T-helper 1 cell (primary cell): ENCODE measurements at regions not wholly inside any gene's neighbourhood (a gene's known extent, or its start where the extent isn't known, plus 50 kb on each side); places are given as distances from the start of the nearest gene placed in this dataset.

ENCODE experiments used
- DNase-seq, 5 donors: peaks; one replicate each; pipeline ENCODE4 v3.0.0-alpha.2; 2012 to 2020

DNA sequence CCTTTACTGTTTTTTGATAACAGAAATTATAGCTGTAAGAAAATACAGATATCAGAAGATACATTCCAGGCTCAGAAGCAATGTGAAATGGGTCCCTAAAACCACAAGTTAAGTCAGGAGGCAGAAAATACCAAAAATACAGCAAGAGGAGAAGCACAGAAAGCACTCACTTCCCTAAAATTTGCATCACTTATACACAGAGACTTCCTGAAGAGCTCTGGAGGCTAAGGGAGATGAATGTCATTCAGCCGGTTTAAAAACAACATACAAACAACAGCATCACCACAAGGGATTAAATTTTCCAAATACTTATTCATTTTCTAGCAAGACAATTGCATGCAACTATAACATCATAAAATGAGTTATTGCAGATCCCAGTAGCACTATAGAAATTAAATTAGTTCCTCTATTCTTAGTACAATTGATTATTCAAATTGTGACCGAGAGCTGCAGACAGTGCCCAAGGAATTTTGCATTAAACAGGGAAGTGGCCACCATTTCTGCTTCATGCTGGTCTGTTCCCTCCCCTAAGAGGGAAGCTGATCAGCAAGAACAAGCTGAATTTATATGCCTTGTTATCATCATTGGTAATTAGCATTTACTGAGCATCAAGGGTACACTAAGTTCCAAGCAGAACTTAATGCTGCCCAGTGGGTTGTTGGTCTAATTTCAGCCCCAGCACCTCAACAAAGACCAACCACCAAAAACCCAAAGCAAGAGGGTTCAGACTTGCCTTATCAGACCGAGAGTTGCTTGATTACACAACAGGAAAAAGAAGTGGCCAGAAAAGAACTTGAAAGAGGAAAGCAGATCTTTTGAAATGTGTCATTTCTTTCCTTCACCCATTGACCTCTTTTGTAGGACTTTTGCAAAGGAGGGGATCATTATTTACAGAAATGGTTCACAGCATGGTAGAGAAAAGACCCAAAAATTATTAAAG lies 140.7 kb downstream of the KCTD12 start:
- no peak for DNase-seq

DNA sequence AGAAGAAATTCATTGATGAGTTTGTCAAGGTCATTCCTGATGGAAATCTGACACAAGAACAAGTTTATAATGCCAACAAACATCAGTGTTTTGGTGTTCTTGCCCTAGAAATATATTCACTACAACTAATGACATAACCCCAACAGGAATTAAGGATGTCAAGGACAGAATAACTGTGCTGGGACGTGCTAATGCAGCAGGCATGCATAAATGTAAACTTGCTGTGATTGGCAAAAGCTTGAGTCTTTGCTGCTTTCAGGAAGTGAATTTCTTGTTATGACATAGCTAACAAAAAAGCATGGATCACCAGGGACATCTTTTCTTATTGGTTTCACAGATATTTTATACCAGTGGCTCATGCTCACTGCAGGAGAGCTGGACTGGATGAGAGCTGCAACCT lies 144.6 kb downstream of the KCTD12 start:
- no peak for DNase-seq

GRCh38 chr13:76741046-76741445 lies 145.2 kb downstream of the KCTD12 start:
- no peak for DNase-seq

DNA sequence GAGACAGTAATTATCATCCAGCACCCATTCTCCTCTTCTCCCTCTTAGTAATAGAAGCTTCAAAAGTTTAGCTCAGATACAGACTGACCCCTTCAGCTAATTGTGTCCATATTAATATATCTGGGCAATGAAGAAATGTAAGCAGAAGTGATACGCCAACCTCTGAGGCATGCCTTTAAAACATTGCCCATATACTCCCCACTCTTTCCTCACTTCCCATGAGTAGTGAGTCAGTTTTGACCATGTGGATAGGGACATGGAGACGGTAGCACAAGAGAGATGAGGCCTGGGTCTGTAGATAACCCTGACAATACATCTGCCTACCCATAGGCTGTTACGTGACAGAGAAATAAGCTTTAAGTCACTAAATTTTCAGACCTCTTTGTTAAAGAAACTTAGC lies 147.6 kb downstream of the KCTD12 start:
- DNase-seq: no peak

DNA sequence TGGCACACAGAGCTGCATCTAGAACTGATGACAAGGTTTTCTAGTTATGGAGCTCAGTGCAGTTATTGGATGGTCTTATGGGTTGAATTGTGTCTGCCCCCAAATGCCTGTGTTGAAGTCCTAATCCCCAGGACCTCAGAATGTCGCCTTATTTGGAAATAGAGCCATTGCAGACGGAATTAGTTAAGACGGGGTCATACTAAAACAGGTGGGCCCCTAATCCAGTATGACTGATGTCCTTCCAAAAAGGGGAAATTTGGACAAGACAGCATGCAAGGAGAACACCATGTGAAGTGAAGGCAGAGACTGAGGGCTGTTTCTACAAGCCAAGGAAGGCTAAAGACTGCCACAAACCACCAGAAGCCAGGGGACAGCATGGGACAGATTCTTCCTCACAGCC lies 148.7 kb downstream of the KCTD12 start:
- no peak for DNase-seq

DNA sequence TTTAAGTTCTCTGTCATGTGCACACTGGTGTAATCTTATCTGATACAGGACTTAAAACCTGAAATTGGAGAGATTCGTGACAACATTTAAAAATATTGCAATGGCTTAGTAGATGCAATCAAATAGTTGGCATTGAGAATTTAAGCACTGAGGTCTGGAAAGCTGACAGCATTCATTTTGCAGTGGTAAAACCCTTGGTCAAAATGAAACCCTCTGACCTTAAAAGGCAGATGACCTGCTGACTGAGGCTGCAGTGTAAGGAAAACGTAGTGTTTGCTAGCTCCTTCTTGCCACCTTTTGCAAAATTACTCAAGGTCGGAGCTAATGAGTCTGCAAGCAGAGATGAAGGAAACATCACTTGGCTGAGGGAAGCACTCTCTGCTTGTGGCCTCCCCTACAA lies 150.6 kb downstream of the KCTD12 start:
- no peak for DNase-seq

- DNase-seq: no peak
Observed at GRCh38 chr13:76733671-76734070, 152.5 kb downstream of the KCTD12 start.

- DNase-seq: no peak
Observed at GRCh38 chr13:76732367-76732766, 153.8 kb downstream of the KCTD12 start.

GRCh38 chr13:76730220-76730619 lies 156.0 kb downstream of the KCTD12 start:
- no peak for DNase-seq

DNA sequence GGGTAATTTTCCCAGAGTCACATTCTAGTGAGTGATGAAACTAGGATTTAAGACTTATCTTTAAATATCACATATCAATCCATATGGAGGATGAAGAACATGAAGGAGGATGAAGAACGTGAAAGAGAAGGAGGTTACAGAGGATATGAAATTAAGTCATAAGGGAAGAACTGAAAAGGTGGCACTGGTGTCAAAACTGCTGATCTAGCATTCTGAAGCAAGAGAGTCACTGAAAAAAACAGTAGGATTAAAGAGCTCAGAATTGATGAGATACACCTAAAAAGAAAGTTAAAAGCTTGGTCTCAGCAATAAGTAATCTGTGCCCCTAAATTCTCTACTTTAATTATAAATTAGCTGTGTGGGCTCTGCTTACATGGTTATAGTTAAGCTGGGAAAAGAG lies 156.5 kb downstream of the KCTD12 start:
- no peak for DNase-seq

DNA sequence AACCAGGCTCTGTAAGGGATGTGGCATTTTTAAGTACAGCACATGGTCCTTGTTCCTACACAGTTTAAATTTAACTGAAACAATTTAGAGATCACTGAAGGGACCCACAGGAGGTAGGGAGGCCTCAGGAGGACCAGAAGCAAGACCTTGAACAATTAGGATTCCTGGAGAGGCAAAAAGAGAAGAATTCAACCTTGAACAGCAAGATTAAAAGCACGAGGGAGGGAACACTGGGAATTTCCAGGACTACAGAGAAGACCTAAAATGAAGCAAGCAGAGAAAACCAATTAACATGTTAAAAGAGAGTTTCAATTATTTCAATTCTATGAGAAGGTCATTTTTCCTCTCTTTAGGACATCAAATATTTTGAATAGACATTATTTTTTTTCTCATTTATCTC lies 160.3 kb downstream of the KCTD12 start:
- no peak for DNase-seq

DNA sequence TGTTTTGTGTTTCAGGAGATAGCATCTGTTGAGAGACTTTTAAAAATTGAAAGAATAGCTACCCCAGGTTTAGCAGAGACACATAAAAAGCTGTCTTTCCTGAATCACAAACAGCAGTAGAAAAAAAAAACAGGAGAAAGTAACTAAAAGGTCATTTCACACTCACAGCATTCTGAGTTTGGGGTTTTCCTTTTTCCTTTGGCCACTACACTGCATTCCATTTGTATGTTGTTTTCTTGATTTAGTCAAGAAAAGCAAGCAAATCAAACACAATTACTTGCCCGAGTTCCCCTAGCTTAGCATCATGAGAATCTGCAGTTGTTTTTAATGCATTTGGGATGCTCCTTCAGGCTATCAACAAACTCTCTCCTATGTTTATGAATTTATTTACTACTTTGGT lies 161.0 kb downstream of the KCTD12 start:
- DNase-seq: no peak

GRCh38 chr13:76724421-76724820 lies 161.8 kb downstream of the KCTD12 start:
- no peak for DNase-seq

DNA sequence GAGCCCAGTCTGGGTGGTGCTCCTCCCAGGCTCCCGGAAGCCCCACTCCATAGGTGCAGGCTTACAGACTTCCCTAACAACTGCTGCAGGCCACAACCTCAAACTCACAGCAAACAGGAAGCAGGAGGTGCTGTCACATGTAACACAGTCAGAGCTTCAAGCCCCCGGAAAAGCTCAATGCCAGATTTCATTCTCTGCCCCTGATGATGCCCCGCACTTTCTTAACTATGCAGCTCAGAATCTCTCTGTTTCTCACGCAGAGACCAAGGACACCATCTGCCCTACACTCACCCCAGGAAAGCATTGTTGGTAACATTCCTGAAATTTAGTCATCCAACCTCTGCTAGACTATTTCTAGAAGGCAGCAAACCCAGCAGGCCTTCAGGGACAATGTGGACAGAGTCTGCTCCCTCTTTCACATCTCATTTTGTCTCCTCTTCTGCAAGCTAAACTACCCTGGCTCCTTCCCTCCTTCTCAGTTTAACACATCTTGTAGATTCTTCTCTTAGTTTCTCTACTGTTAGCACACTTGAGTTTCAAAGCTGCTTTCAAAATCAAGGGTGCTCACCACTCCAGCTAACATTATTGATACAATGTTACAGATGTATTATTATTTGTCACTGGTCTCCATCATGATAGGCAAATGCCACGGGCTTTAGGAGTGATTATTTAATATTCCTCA lies 162.5 kb downstream of the KCTD12 start:
- DNase-seq: no peak

DNA sequence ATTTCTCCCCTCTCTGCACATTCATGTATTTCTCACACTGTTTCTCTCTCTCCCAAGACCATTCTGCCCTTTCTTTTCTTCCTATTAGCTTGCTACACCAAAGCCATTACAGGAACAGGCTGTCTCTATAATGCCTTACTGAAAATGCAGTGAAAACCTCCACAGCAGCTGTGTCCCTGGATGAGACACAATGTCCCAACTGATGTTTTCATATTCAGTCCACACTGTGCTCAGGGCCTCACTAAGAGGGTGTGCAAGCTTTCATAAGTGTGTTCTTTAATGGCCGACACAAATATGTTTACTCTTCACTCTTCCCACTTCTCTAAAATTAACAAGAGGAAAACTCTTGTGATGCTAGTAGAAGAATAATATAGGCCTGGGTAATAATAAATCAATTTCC lies 163.4 kb downstream of the KCTD12 start:
- DNase-seq: no peak

- DNase-seq: no peak
Observed at GRCh38 chr13:76720821-76721220, 165.4 kb downstream of the KCTD12 start.

GRCh38 chr13:76720416-76720815 lies 165.8 kb downstream of the KCTD12 start:
- no peak for DNase-seq

DNA sequence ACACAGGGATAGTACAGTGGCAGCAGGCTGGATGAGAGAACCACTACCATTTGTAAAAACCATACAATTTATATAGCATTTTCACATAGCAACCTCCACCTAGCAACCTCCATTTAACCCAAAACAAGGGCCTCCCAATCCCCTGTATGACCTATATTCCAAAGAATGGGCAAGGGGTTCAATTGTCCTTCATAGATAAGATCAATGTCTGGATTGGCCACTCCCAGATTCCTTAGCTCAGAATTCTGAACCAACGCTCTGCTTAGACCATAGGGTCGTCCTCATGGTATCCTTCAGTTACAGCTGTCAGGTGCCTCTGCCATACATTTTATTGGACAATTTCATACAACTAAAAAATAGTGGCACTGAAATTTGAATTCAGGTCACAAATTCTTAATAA lies 166.2 kb downstream of the KCTD12 start:
- DNase-seq: no peak

GRCh38 chr13:76717092-76717491 lies 169.1 kb downstream of the KCTD12 start:
- DNase-seq: no peak

DNA sequence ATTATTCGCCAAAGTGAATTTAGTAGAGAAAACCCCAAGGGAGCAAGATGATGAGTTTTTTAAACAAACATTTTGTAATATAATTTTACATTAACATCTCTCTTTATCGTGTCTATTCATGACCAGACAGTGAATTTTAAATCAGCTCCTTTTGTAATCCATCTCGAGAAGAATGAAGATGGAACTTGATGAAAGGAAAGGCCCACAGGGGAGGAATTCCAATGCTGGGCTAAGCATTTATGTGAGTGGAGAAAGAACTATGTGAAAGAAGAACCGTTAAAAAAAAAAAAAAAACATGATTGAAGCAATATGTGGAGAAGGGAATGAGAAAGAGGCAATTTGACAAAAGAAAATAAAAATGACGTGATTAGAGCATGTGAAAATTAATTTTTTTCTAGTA lies 170.6 kb downstream of the KCTD12 start:
- no peak for DNase-seq

GRCh38 chr13:76715075-76715474 lies 171.1 kb downstream of the KCTD12 start:
- no peak for DNase-seq

GRCh38 chr13:76713280-76713679 lies 172.9 kb downstream of the KCTD12 start:
- no peak for DNase-seq

DNA sequence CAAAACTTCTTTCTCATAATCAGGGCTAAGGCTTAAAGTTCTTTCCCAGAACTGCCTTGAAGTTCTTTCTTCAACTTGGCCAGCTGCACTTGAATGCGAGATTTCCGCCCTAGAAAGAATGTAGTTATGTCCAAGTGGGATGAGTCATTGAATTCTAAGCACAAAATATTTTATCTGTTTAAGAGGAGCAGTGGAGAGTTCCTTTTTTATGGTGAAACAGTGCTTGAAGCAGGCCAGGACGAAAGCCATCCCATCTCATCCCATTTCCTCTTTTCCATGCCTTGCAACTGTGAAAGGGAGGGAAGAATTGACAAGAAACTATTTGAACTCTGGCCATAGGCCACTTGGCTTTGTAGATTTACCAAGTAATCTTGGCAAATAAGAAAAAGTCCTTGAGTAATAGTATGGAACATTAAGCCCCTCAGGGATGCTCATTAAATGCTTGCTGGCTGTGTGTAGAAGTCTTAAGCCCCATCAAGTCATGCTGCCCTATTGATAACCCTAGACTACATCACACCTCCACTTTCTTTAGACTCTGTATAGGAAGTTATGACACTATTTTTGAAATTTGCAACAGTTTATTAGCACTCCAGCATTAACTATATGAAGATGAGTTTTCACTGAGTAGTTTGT lies 174.5 kb downstream of the KCTD12 start:
- DNase-seq: no peak

DNA sequence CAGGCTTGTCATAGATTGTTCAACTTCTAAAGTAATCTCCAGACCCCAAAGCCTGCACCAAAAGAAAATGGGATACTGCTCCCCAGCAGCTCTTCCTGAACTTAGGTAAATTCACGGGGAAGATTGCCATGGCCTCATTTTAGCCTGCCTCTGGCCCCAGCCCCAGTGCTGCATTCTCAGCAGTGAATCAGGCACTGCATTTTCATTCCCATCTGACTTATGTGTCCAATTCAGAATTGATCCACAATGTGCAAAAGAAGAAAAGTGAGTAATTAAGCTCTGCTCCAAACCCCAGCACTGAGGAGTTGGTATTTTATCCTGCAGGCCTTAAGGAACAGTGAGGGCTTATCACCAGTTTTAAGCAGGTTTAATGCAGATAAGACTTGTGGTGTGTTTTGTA lies 176.4 kb downstream of the KCTD12 start:
- no peak for DNase-seq
